Fibroblast of lung (primary cell): ENCODE measurements at regions not wholly inside any gene's neighbourhood (a gene's known extent, or its start where the extent isn't known, plus 50 kb on each side); places are given as distances from the start of the nearest gene placed in this dataset.

ENCODE experiments used
- DNase-seq, 2 donors: peaks; one replicate each; pipeline versions ENCODE4 v3.0.0 to v3.0.0-alpha.2; 2010; ENCODE audit warnings: low read depth in 2 of 2
- H2AFZ ChIP-seq: 2 replicates; pipeline ENCODE4 v1.5.1; 2012; ENCODE audit warnings: low read length, control low read depth, inconsistent platforms
- H3K27ac ChIP-seq: 2 replicates; pipeline ENCODE4 v1.5.1; 2011; ENCODE audit warnings: low read length, control low read depth; ENCODE audit not compliant: insufficient read depth
- H3K27me3 ChIP-seq: 2 replicates; pipeline ENCODE4 v1.5.1; 2011; ENCODE audit warnings: mild to moderate bottlenecking, low read length; ENCODE audit not compliant: control insufficient read depth, insufficient read depth
- H3K36me3 ChIP-seq: 2 replicates; pipeline ENCODE4 v1.5.1; 2011; ENCODE audit warnings: low read length; ENCODE audit not compliant: control insufficient read depth, insufficient read depth
- H3K4me1 ChIP-seq: 2 replicates; pipeline ENCODE4 v1.5.1; 2011; ENCODE audit warnings: low read length; ENCODE audit not compliant: control insufficient read depth, insufficient read depth; ENCODE audit errors: extremely low read depth
- H3K4me2 ChIP-seq: 2 replicates; pipeline ENCODE4 v1.5.1; 2011; ENCODE audit warnings: low read length, control low read depth; ENCODE audit not compliant: insufficient read depth; ENCODE audit errors: extremely low read depth
- H3K4me3 ChIP-seq, 4 experiments: fragments of 200-600 bp in 1 of 4; sonication (generic) in 1 of 4; replicated peaks in 1 of 4; 2 replicates each; pipeline ENCODE4 v1.5.1; 2011 to 2016; ENCODE audit warnings: low read length in 4 of 4, low read depth in 3 of 4, mild to moderate bottlenecking in 3 of 4, control low read depth in 2 of 4, inconsistent platforms in 1 of 4, mixed read lengths in 1 of 4; ENCODE audit not compliant: insufficient read depth in 1 of 4; ENCODE audit errors: control extremely low read depth in 1 of 4
- H3K79me2 ChIP-seq: 2 replicates; pipeline ENCODE4 v1.5.1; 2012; ENCODE audit warnings: mild to moderate bottlenecking, low read length, inconsistent platforms; ENCODE audit not compliant: control insufficient read depth, insufficient read depth
- H3K9ac ChIP-seq: 2 replicates; pipeline ENCODE4 v1.5.1; 2011; ENCODE audit warnings: mild to moderate bottlenecking, low read length, control low read depth; ENCODE audit not compliant: insufficient read depth
- H3K9me3 ChIP-seq: 2 replicates; pipeline ENCODE4 v1.5.1; 2012; ENCODE audit warnings: low read depth, low read length; ENCODE audit not compliant: control insufficient read depth, insufficient read depth
- H4K20me1 ChIP-seq: 2 replicates; pipeline ENCODE4 v1.5.1; 2011; ENCODE audit warnings: low read length; ENCODE audit not compliant: control insufficient read depth, insufficient read depth; ENCODE audit errors: extremely low read depth
- EZH2 ChIP-seq: IDR thresholded peaks from 2 replicates; pipeline ENCODE4 v1.5.1; 2012; ENCODE audit warnings: low read length, control low read depth, mild to moderate bottlenecking; ENCODE audit errors: missing control alignments
- TF ChIP-seq, protein P1 (sequence below), 2 donors: IDR thresholded peaks in 1 of 2; conservative IDR thresholded peaks in 1 of 2; 1 replicate in 1 of 2; 2 replicates in 1 of 2; pipeline ENCODE4 v1.5.1; 2011 to 2012; ENCODE audit warnings: low read length in 2 of 2, control low read depth in 1 of 2, inconsistent platforms in 1 of 2, low read depth in 1 of 2, mild to moderate bottlenecking in 1 of 2

DNA sequence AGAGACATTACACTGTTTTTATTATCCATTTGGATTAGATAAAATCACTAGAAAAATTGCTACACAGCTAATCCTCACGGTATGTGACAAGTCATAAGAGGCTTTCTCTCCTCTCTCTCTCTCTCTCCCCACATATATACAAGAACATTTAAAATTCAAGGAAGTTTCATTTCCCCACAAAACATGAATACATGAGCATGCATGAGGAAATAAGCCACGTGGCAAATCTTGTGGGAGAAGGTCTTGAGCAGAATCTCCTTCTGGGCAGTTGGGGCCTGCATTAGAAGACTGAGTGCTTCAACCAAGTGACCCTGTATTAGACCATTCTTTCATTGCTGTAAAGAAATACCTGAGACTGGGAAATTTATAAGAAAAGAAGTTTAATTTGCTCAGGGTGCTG, 1313.1 kb downstream of the MRPL39 start:
- Histone ChIP-seq H3K4me1 (no peaks in the 10 kb centered on the region), H3K4me2 (no peak overlapping the region), H3K4me3 (no peak overlapping the region), H3K9ac (no peak overlapping the region), H4K20me1 (no peaks in the 10 kb centered on the region), H3K79me2 (no peaks in the 10 kb centered on the region), H3K27ac (no peak overlapping the region), H3K36me3 (no peaks in the 10 kb centered on the region), H2AFZ (no peak overlapping the region), H3K27me3 (no peaks in the 10 kb centered on the region), H3K9me3 (no peaks in the 10 kb centered on the region)
- no peak for DNase-seq
- TF ChIP-seq EZH2: no peak
- TF ChIP-seq, protein P1, sequence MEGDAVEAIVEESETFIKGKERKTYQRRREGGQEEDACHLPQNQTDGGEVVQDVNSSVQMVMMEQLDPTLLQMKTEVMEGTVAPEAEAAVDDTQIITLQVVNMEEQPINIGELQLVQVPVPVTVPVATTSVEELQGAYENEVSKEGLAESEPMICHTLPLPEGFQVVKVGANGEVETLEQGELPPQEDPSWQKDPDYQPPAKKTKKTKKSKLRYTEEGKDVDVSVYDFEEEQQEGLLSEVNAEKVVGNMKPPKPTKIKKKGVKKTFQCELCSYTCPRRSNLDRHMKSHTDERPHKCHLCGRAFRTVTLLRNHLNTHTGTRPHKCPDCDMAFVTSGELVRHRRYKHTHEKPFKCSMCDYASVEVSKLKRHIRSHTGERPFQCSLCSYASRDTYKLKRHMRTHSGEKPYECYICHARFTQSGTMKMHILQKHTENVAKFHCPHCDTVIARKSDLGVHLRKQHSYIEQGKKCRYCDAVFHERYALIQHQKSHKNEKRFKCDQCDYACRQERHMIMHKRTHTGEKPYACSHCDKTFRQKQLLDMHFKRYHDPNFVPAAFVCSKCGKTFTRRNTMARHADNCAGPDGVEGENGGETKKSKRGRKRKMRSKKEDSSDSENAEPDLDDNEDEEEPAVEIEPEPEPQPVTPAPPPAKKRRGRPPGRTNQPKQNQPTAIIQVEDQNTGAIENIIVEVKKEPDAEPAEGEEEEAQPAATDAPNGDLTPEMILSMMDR (conservative IDR thresholded peaks at IDR 0.05 in 1 of 2, IDR thresholded peaks at IDR 0.05 in 1 of 2; ENCODE audit: low read depth in 1 of 2, low read length in 2 of 2): no peak

- no peak overlapping the region for H3K9ac ChIP-seq
- no peak overlapping the region for H3K4me3 ChIP-seq
- H3K4me2 ChIP-seq: no peak overlapping the region
- no peaks in the 10 kb centered on the region for H3K9me3 ChIP-seq
- DNase-seq: no peak
- no peaks in the 10 kb centered on the region for H4K20me1 ChIP-seq
- H3K36me3 ChIP-seq: no peaks in the 10 kb centered on the region
- no peaks in the 10 kb centered on the region for H3K27me3 ChIP-seq
- TF ChIP-seq, protein P1 (conservative IDR thresholded peaks at IDR 0.05 in 1 of 2, IDR thresholded peaks at IDR 0.05 in 1 of 2; ENCODE audit: low read depth in 1 of 2, low read length in 2 of 2): no peak
- TF ChIP-seq EZH2: no peak
- no peaks in the 10 kb centered on the region for H3K4me1 ChIP-seq
- no peak overlapping the region for H2AFZ ChIP-seq
- no peak overlapping the region for H3K27ac ChIP-seq
- no peaks in the 10 kb centered on the region for H3K79me2 ChIP-seq
Observed at GRCh38 chr21:24290151-24290833, 1317.0 kb downstream of the MRPL39 start.

DNA sequence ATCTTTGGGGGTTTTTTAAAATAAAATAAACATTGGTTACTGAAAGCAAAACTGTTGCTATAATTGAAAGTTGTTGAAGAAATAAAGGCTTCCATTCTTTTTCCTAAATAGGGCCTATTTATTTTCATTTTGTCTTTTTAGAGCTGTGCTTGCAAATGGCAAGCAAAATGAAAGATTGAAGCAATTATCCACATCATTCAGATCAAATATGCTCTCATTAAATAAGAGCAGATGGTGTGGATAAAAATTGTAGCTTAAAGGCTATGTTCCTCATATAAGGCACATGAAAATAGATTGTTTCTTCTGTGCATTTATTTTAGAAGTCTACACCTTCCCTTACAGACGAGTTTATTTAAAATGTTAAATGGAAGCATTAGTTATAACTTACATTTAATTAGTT, 1317.7 kb downstream of the MRPL39 start:
- H4K20me1 ChIP-seq: no peaks in the 10 kb centered on the region
- H3K9me3 ChIP-seq: no peaks in the 10 kb centered on the region
- no peak for DNase-seq
- no peak overlapping the region for H3K27ac ChIP-seq
- no peak overlapping the region for H2AFZ ChIP-seq
- no peaks in the 10 kb centered on the region for H3K36me3 ChIP-seq
- H3K4me1 ChIP-seq: no peaks in the 10 kb centered on the region
- H3K4me3 ChIP-seq: no peak overlapping the region
- H3K4me2 ChIP-seq: no peak overlapping the region
- H3K27me3 ChIP-seq: no peaks in the 10 kb centered on the region
- no peak overlapping the region for H3K9ac ChIP-seq
- no peaks in the 10 kb centered on the region for H3K79me2 ChIP-seq
- TF ChIP-seq, protein P1 (conservative IDR thresholded peaks at IDR 0.05 in 1 of 2, IDR thresholded peaks at IDR 0.05 in 1 of 2; ENCODE audit: low read depth in 1 of 2, low read length in 2 of 2): no peak
- no peak for TF ChIP-seq EZH2
